SU-DHL-6 (cell line): ENCODE measurements at regions not wholly inside any gene's neighbourhood (a gene's known extent, or its start where the extent isn't known, plus 50 kb on each side); places are given as distances from the start of the nearest gene placed in this dataset.

Experiments used
- CTCF ChIP-seq: fragments of 200-600 bp; sonication (generic); IDR thresholded peaks from one replicate; pipeline ENCODE4 v1.5.1; 2017; ENCODE audit warnings: antibody characterized with exemption, mild to moderate bottlenecking, low read length, moderate library complexity; ENCODE audit not compliant: insufficient read depth, poor library complexity, severe bottlenecking
- EZH2phosphoT487 ChIP-seq: fragments of 200-600 bp; sonication (generic), shearing (Covaris generic); conservative IDR thresholded peaks from 2 replicates; pipeline ENCODE4 v1.6.1; 2018; ENCODE audit warnings: mild to moderate bottlenecking, antibody characterized with exemption, low read length, moderate library complexity, mixed read lengths

GRCh38 chrX:14209034-14209433, 179.3 kb upstream of the GEMIN8 start:
- TF ChIP-seq CTCF: no peak
- no peak for TF ChIP-seq EZH2phosphoT487
